ENCODE measurements at regions not wholly inside any gene's neighbourhood (a gene's known extent, or its start where the extent isn't known, plus 50 kb on each side); places are given as distances from the start of the nearest gene placed in this dataset.
"Not testable (repeated sequence)": the region's sequence is repeated elsewhere in the genome, so short reads cannot be mapped to it uniquely, and the experiment has no call there.

- DNase-seq: peak; percentile 23
Measured at GRCh38 chr22:44574640-44575380, 76.8 kb upstream of the RTL6 start.

- DNase-seq: peak; percentile 10
Measured at GRCh38 chr22:44574057-44574639, 76.1 kb upstream of the RTL6 start.

- DNase-seq: peak; percentile 29
Measured at GRCh38 chr22:44573451-44573850, 75.4 kb upstream of the RTL6 start.

- DNase-seq: peak; percentile 42
Measured at GRCh38 chr22:44572414-44573207, 74.6 kb upstream of the RTL6 start.

GRCh38 chr22:44571566-44572413 lies 73.8 kb upstream of the RTL6 start:
- DNase-seq: peak; percentile 26

GRCh38 chr22:44570476-44571445 lies 72.7 kb upstream of the RTL6 start:
- DNase-seq: no peak

- DNase-seq: no peak
Measured at GRCh38 chr22:44569561-44569991, 71.5 kb upstream of the RTL6 start.

- peak; percentile 61 for DNase-seq
Measured at GRCh38 chr22:44567846-44568493, 69.9 kb upstream of the RTL6 start.

- peak; percentile 43 for DNase-seq
Measured at GRCh38 chr22:44567378-44567841, 69.4 kb upstream of the RTL6 start.

- peak; percentile 33 for DNase-seq
Measured at GRCh38 chr22:44566911-44567310, 68.9 kb upstream of the RTL6 start.

GRCh38 chr22:44562651-44563050 lies 64.6 kb upstream of the RTL6 start:
- DNase-seq: not testable (repeated sequence)

- DNase-seq: no peak
Measured at GRCh38 chr22:44561139-44561840, 63.3 kb upstream of the RTL6 start.

- not testable (repeated sequence) for DNase-seq
Measured at GRCh38 chr22:44558671-44559070, 60.6 kb upstream of the RTL6 start.

GRCh38 chr22:44557872-44558271 lies 59.8 kb upstream of the RTL6 start:
- not testable (repeated sequence) for DNase-seq

GRCh38 chr22:44557064-44557748 lies 59.2 kb upstream of the RTL6 start:
- DNase-seq: no peak

- DNase-seq: no peak
Measured at GRCh38 chr22:44555597-44555996, 57.6 kb upstream of the RTL6 start.

- DNase-seq: no peak
Measured at GRCh38 chr22:44555046-44555445, 57.0 kb upstream of the RTL6 start.

- peak; percentile 33 for DNase-seq
Measured at GRCh38 chr22:44554411-44554810, 56.4 kb upstream of the RTL6 start.

- peak; percentile 40 for DNase-seq
Measured at GRCh38 chr22:44550711-44551491, 52.9 kb upstream of the RTL6 start.

Data from activated CD8-positive, alpha-beta memory T cell treated with anti-CD3 and anti-CD28 coated beads, Interleukin-2, amount 50 U/mL, for 48 hours (primary cell).